H9 (cell line): ENCODE measurements at regions not wholly inside any gene's neighbourhood (a gene's known extent, or its start where the extent isn't known, plus 50 kb on each side); places are given as distances from the start of the nearest gene placed in this dataset.

Experiments
- DNase-seq: peaks from one replicate; pipeline ENCODE4 v3.0.0-alpha.2; 2017
- H2AFZ ChIP-seq: one replicate; pipeline ENCODE4 v1.6.1; 2013; ENCODE audit warnings: mild to moderate bottlenecking, low read length, control low read depth, moderate library complexity
- H2AK5ac ChIP-seq: 2 replicates; pipeline ENCODE4 v1.6.1; 2013; ENCODE audit warnings: low read length, control low read depth, mixed read lengths; ENCODE audit not compliant: insufficient read length
- H2BK120ac ChIP-seq: one replicate; pipeline ENCODE4 v1.6.1; 2013; ENCODE audit warnings: low read depth, mild to moderate bottlenecking, low read length, control low read depth, inconsistent platforms; ENCODE audit not compliant: poor library complexity, severe bottlenecking
- H2BK12ac ChIP-seq: 2 replicates; pipeline ENCODE4 v1.6.1; 2013; ENCODE audit warnings: low read length, control low read depth, mixed read lengths, low read depth; ENCODE audit not compliant: insufficient read length
- H2BK15ac ChIP-seq: 2 replicates; pipeline ENCODE4 v1.6.1; 2013; ENCODE audit warnings: low read depth, low read length, control low read depth
- H2BK20ac ChIP-seq: one replicate; pipeline ENCODE4 v1.6.1; 2013; ENCODE audit warnings: low read depth, mild to moderate bottlenecking, low read length, control low read depth, inconsistent platforms; ENCODE audit not compliant: poor library complexity, severe bottlenecking
- H2BK5ac ChIP-seq: 2 replicates; pipeline ENCODE4 v1.6.1; 2013; ENCODE audit warnings: low read length, control low read depth, mixed read lengths; ENCODE audit not compliant: insufficient read length
- H3K14ac ChIP-seq: 2 replicates; pipeline ENCODE4 v1.6.1; 2013; ENCODE audit warnings: low read length, control low read depth; ENCODE audit not compliant: insufficient read depth
- H3K18ac ChIP-seq: 2 replicates; pipeline ENCODE4 v1.6.1; 2013; ENCODE audit warnings: low read depth, mild to moderate bottlenecking, mixed read lengths, low read length, control low read depth; ENCODE audit not compliant: insufficient read length
- H3K23ac ChIP-seq: 2 replicates; pipeline ENCODE4 v1.6.1; 2013; ENCODE audit warnings: low read length, control low read depth, mixed read lengths, low read depth; ENCODE audit not compliant: insufficient read length
- H3K23me2 ChIP-seq: 2 replicates; pipeline ENCODE4 v1.6.1; 2013; ENCODE audit warnings: low read depth, mild to moderate bottlenecking, mixed read lengths, low read length, control low read depth; ENCODE audit not compliant: insufficient read length, poor library complexity, severe bottlenecking
- H3K27ac ChIP-seq: 2 replicates; pipeline ENCODE4 v1.5.1; 2013; ENCODE audit warnings: low read length, control low read depth, mixed read lengths, low read depth; ENCODE audit not compliant: insufficient read length
- H3K27me3 ChIP-seq: 2 replicates; pipeline ENCODE4 v1.6.1; 2013; ENCODE audit warnings: low read length, control low read depth, inconsistent platforms; ENCODE audit not compliant: insufficient read depth
- H3K4ac ChIP-seq: 2 replicates; pipeline ENCODE4 v1.6.1; 2013; ENCODE audit warnings: low read depth, mild to moderate bottlenecking, control low read depth, inconsistent platforms, low read length, moderate library complexity
- H3K4me1 ChIP-seq: 2 replicates; pipeline ENCODE4 v1.6.1; 2013; ENCODE audit warnings: low read length, control low read depth, inconsistent platforms; ENCODE audit not compliant: insufficient read depth
- H3K4me2 ChIP-seq: 2 replicates; pipeline ENCODE4 v1.6.1; 2013; ENCODE audit warnings: low read length, control low read depth, mixed read lengths; ENCODE audit not compliant: insufficient read length, insufficient read depth
- H3K56ac ChIP-seq: 2 replicates; pipeline ENCODE4 v1.6.1; 2013; ENCODE audit warnings: low read depth, mild to moderate bottlenecking, mixed read lengths, low read length, control low read depth; ENCODE audit not compliant: insufficient read length
- H3K79me1 ChIP-seq: 2 replicates; pipeline ENCODE4 v1.6.1; 2013; ENCODE audit warnings: low read depth, mild to moderate bottlenecking, moderate library complexity, low read length, control low read depth, inconsistent platforms; ENCODE audit not compliant: insufficient read depth, poor library complexity, severe bottlenecking
- H3K79me2 ChIP-seq: 2 replicates; pipeline ENCODE4 v1.6.1; 2013; ENCODE audit warnings: low read length, control low read depth, inconsistent platforms; ENCODE audit not compliant: insufficient read depth
- H3K9ac ChIP-seq: 2 replicates; pipeline ENCODE4 v1.6.1; 2013; ENCODE audit warnings: low read length, control low read depth, mixed read lengths; ENCODE audit not compliant: insufficient read length; ENCODE audit errors: extremely low read depth
- H3K9me3 ChIP-seq: one replicate; pipeline ENCODE4 v1.6.1; 2013; ENCODE audit warnings: low read depth, low read length, inconsistent platforms; ENCODE audit not compliant: control insufficient read depth
- H3T11ph ChIP-seq: one replicate; pipeline ENCODE4 v1.6.1; 2013; ENCODE audit warnings: mild to moderate bottlenecking, low read length, control low read depth, inconsistent platforms
- H4K20me1 ChIP-seq: one replicate; pipeline ENCODE4 v1.6.1; 2013; ENCODE audit not compliant: control insufficient read depth, insufficient read length, insufficient read depth
- H4K5ac ChIP-seq: 2 replicates; pipeline ENCODE4 v1.6.1; 2013; ENCODE audit warnings: low read depth, mild to moderate bottlenecking, mixed read lengths, low read length, control low read depth; ENCODE audit not compliant: insufficient read length
- H4K8ac ChIP-seq: replicated peaks from 2 replicates; pipeline ENCODE4 v1.6.1; 2013; ENCODE audit warnings: low read length, control low read depth, mixed read lengths, low read depth; ENCODE audit not compliant: insufficient read length
- H4K91ac ChIP-seq: 2 replicates; pipeline ENCODE4 v1.6.1; 2013; ENCODE audit warnings: low read depth, mild to moderate bottlenecking, moderate library complexity, mixed read lengths, low read length, control low read depth; ENCODE audit not compliant: insufficient read length
- H3K27ac Mint-ChIP-seq, 3 experiments: 2 replicates in 2 of 3; 3 replicates in 1 of 3; pipeline ENCODE4 v1.8.0; 2020 to 2021; ENCODE audit warnings: mixed read lengths in 3 of 3, mild to moderate bottlenecking in 1 of 3, moderate library complexity in 1 of 3
- H3K27me3 Mint-ChIP-seq: 2 replicates; pipeline ENCODE4 v1.8.0; 2021; ENCODE audit warnings: low read depth, mild to moderate bottlenecking, moderate library complexity, mixed read lengths
- H3K36me3 Mint-ChIP-seq, 3 experiments: 2 replicates in 2 of 3; 3 replicates in 1 of 3; pipeline ENCODE4 v1.8.0; 2020 to 2021; ENCODE audit warnings: low read depth in 3 of 3, mixed read lengths in 3 of 3; ENCODE audit not compliant: insufficient read depth in 1 of 3
- H3K4me1 Mint-ChIP-seq, 2 experiments: 2 replicates each; pipeline ENCODE4 v1.8.0; 2020; ENCODE audit warnings: mixed read lengths in 2 of 2
- H3K4me3 Mint-ChIP-seq, 2 experiments: 2 replicates in 1 of 2; 3 replicates in 1 of 2; pipeline ENCODE4 v1.8.0; 2020 to 2021; ENCODE audit warnings: mild to moderate bottlenecking in 2 of 2, mixed read lengths in 2 of 2, moderate library complexity in 1 of 2
- H3K9me3 Mint-ChIP-seq, 2 experiments: 2 replicates in 1 of 2; 3 replicates in 1 of 2; pipeline ENCODE4 v1.8.0; 2020; ENCODE audit warnings: mild to moderate bottlenecking in 2 of 2, mixed read lengths in 2 of 2, moderate library complexity in 1 of 2
- CTCF ChIP-seq: fragments of 200-600 bp; sonication (generic); conservative IDR thresholded peaks from 3 replicates; pipeline ENCODE4 v1.8.0; 2021; ENCODE audit warnings: antibody characterized with exemption, mild to moderate bottlenecking

GRCh38 chr2:166716968-166717367, 171.3 kb upstream of the XIRP2 start:
- no peak for DNase-seq
- no peak overlapping the region for H2BK5ac ChIP-seq
- no peak overlapping the region for H2AK5ac ChIP-seq
- H3K4me1 ChIP-seq, result no peaks in the 10 kb centered on the region
- H3K4me3 Mint-ChIP-seq, result no peak overlapping the region
- no peaks in the 10 kb centered on the region for H3K4me1 Mint-ChIP-seq
- H2BK20ac ChIP-seq, result no peak overlapping the region
- H3K56ac ChIP-seq, result no peak overlapping the region
- no peak for TF ChIP-seq CTCF
- H3K9me3 Mint-ChIP-seq, result peaks cover 8 to 11% of the 10 kb centered on the region in 2 experiments; a peak in 4 of 5 replicates
- no peak overlapping the region for H3K27ac ChIP-seq
- no peaks in the 10 kb centered on the region for H3K9me3 ChIP-seq
- H3K4me2 ChIP-seq, result no peak overlapping the region
- H3K23me2 ChIP-seq, result no peaks in the 10 kb centered on the region
- no peak overlapping the region for H2BK12ac ChIP-seq
- H2AFZ ChIP-seq, result no peak overlapping the region
- no peak overlapping the region for H3K9ac ChIP-seq
- H3T11ph ChIP-seq, result no peak overlapping the region
- H4K91ac ChIP-seq, result no peak overlapping the region
- H2BK120ac ChIP-seq, result no peak overlapping the region
- no peak overlapping the region for H4K5ac ChIP-seq
- no peak overlapping the region for H2BK15ac ChIP-seq
- no peak overlapping the region for H3K14ac ChIP-seq
- no peak overlapping the region for H3K4ac ChIP-seq
- H4K8ac ChIP-seq, result no peak overlapping the region
- H3K18ac ChIP-seq, result no peak overlapping the region
- no peaks in the 10 kb centered on the region for H3K27me3 ChIP-seq
- H3K79me2 ChIP-seq, result no peaks in the 10 kb centered on the region
- no peaks in the 10 kb centered on the region for H3K79me1 ChIP-seq
- no peaks in the 10 kb centered on the region for H3K27me3 Mint-ChIP-seq
- H3K23ac ChIP-seq, result no peak overlapping the region
- no peak overlapping the region for H3K27ac Mint-ChIP-seq
- H3K36me3 Mint-ChIP-seq, result peaks cover 0 to 2% (median 0%) of the 10 kb centered on the region in 3 experiments; a peak in 1 of 7 replicates
- H4K20me1 ChIP-seq, result no peaks in the 10 kb centered on the region
